ENCODE measurements at regions not wholly inside any gene's neighbourhood (a gene's known extent, or its start where the extent isn't known, plus 50 kb on each side); places are given as distances from the start of the nearest gene placed in this dataset.

- no peak overlapping the region for H3K4me3 ChIP-seq (ENCODE audit: control insufficient read depth in 2 of 3, extremely low read depth in 1 of 3, insufficient read depth in 2 of 3, low read depth in 1 of 3, low read length in 3 of 3)
- no peaks in the 10 kb centered on the region for H3K27me3 ChIP-seq (ENCODE audit: control insufficient read depth, extremely low read depth, insufficient read depth, low read length)
- FAIRE-seq (no peak), DNase-seq (ENCODE audit: low read depth, low spot score) (no peak)
- H3K4me2 ChIP-seq (ENCODE audit: control insufficient read depth, extremely low read depth, insufficient read depth, low read depth, low read length) = no peak overlapping the region
- no peak overlapping the region for H2AFZ ChIP-seq (ENCODE audit: control insufficient read depth, low read length)
- H3K9me1 ChIP-seq (ENCODE audit: control insufficient read depth, extremely low read depth, insufficient read depth, low read length) = no peaks in the 10 kb centered on the region
- no peaks in the 10 kb centered on the region for H3K36me3 ChIP-seq (ENCODE audit: control insufficient read depth in 2 of 2, extremely low read depth in 1 of 2, insufficient read depth in 2 of 2, low read length in 2 of 2)
- H3K9me3 ChIP-seq (ENCODE audit: control insufficient read depth, low read depth, low read length) = no peaks in the 10 kb centered on the region
- TF ChIP-seq CTCF (optimal IDR thresholded peaks at IDR 0.05 in 1 of 3, IDR thresholded peaks at IDR 0.05 in 1 of 3, conservative IDR thresholded peaks at IDR 0.05 in 1 of 3; ENCODE audit: extremely low read depth in 1 of 3, insufficient read depth in 2 of 3, low read length in 3 of 3) = no peak
- TF ChIP-seq EZH2 (IDR thresholded peaks at IDR 0.05; ENCODE audit: low read length) = no peak
- dilution Hi-C loops (cut with MboI; ENCODE audit: extremely low pct_ligation_motif_present, low sequenced_read_pairs) = no loop called here
- H3K9ac ChIP-seq (ENCODE audit: control insufficient read depth, extremely low read depth, insufficient read depth, low read length) = no peak overlapping the region
- H3K27ac ChIP-seq (ENCODE audit: control insufficient read depth, insufficient read depth, low read length) = no peak overlapping the region
- H3K79me2 ChIP-seq (ENCODE audit: control insufficient read depth, insufficient read depth, low read length) = no peaks in the 10 kb centered on the region
- H3K4me1 ChIP-seq (ENCODE audit: control insufficient read depth, extremely low read depth, insufficient read depth, low read length) = no peaks in the 10 kb centered on the region
- H4K20me1 ChIP-seq (ENCODE audit: control insufficient read depth, extremely low read depth, insufficient read depth, low read length) = no peaks in the 10 kb centered on the region
These were observed 84.1 kb upstream of the KLF12 start for GRCh38 chr13:74218291-74218690.

- no peaks in the 10 kb centered on the region for H4K20me1 ChIP-seq (ENCODE audit: control insufficient read depth, extremely low read depth, insufficient read depth, low read length)
- FAIRE-seq = no peak
- H3K9ac ChIP-seq (ENCODE audit: control insufficient read depth, extremely low read depth, insufficient read depth, low read length) = no peak overlapping the region
- H3K79me2 ChIP-seq (ENCODE audit: control insufficient read depth, insufficient read depth, low read length) = no peaks in the 10 kb centered on the region
- H3K4me1 ChIP-seq (ENCODE audit: control insufficient read depth, extremely low read depth, insufficient read depth, low read length) = no peaks in the 10 kb centered on the region
- H3K27ac ChIP-seq (ENCODE audit: control insufficient read depth, insufficient read depth, low read length) = no peak overlapping the region
- no peaks in the 10 kb centered on the region for H3K27me3 ChIP-seq (ENCODE audit: control insufficient read depth, extremely low read depth, insufficient read depth, low read length)
- H2AFZ ChIP-seq (ENCODE audit: control insufficient read depth, low read length) = no peak overlapping the region
- no peak for TF ChIP-seq EZH2 (IDR thresholded peaks at IDR 0.05; ENCODE audit: low read length)
- no peak for TF ChIP-seq CTCF (optimal IDR thresholded peaks at IDR 0.05 in 1 of 3, IDR thresholded peaks at IDR 0.05 in 1 of 3, conservative IDR thresholded peaks at IDR 0.05 in 1 of 3; ENCODE audit: extremely low read depth in 1 of 3, insufficient read depth in 2 of 3, low read length in 3 of 3)
- H3K9me3 ChIP-seq (ENCODE audit: control insufficient read depth, low read depth, low read length) = no peaks in the 10 kb centered on the region
- H3K4me2 ChIP-seq (ENCODE audit: control insufficient read depth, extremely low read depth, insufficient read depth, low read depth, low read length) = no peak overlapping the region
- no peak overlapping the region for H3K4me3 ChIP-seq (ENCODE audit: control insufficient read depth in 2 of 3, extremely low read depth in 1 of 3, insufficient read depth in 2 of 3, low read depth in 1 of 3, low read length in 3 of 3)
- dilution Hi-C loops (cut with MboI; ENCODE audit: extremely low pct_ligation_motif_present, low sequenced_read_pairs) = no loop called here
- no peaks in the 10 kb centered on the region for H3K36me3 ChIP-seq (ENCODE audit: control insufficient read depth in 2 of 2, extremely low read depth in 1 of 2, insufficient read depth in 2 of 2, low read length in 2 of 2)
- no peaks in the 10 kb centered on the region for H3K9me1 ChIP-seq (ENCODE audit: control insufficient read depth, extremely low read depth, insufficient read depth, low read length)
- no peak for DNase-seq (ENCODE audit: low read depth, low spot score)
These were observed 83.6 kb upstream of the KLF12 start for GRCh38 chr13:74217811-74218210.
